Upper lobe of left lung (tissue), 6 donors: ENCODE measurements at regions not wholly inside any gene's neighbourhood (a gene's known extent, or its start where the extent isn't known, plus 50 kb on each side); places are given as distances from the start of the nearest gene placed in this dataset.

ENCODE experiments used
- ATAC-seq, 2 donors: fragments of 200-7000 bp; cut with Tn5 transposase; one replicate each; pipeline ENCODE4 v1.9.1; 2022; ENCODE audit warnings: mild to moderate bottlenecking in 2 of 2, moderate library complexity in 2 of 2; ENCODE audit not compliant: low FRiP score in 2 of 2
- DNase-seq, 2 donors: peaks; one replicate each; pipeline ENCODE4 v3.0.0-alpha.2; 2019 to 2020
- H3K27ac ChIP-seq, 4 donors: fragments of 200-600 bp; sonication (generic); one replicate each; pipeline ENCODE4 v1.5.1; 2016 to 2019
- H3K27me3 ChIP-seq, 4 donors: fragments of 200-600 bp; sonication (generic); one replicate each; pipeline ENCODE4 v1.5.1; 2017 to 2019
- H3K36me3 ChIP-seq, 4 donors: fragments of 200-600 bp; sonication (generic); one replicate each; pipeline ENCODE4 v1.5.1; 2016 to 2019
- H3K4me1 ChIP-seq, 4 donors: fragments of 200-600 bp; sonication (generic); one replicate each; pipeline ENCODE4 v1.5.1; 2018 to 2019
- H3K4me3 ChIP-seq, 4 donors: fragments of 200-600 bp; sonication (generic); one replicate each; pipeline ENCODE4 v1.5.1; 2017 to 2019; ENCODE audit warnings: mild to moderate bottlenecking in 2 of 4, moderate library complexity in 1 of 4
- H3K9me3 ChIP-seq, 4 donors: fragments of 200-600 bp; sonication (generic); one replicate each; pipeline ENCODE4 v1.5.1; 2018 to 2019
- EP300 ChIP-seq, 4 donors: sonication (generic); formaldehyde crosslinking; IDR thresholded peaks; one replicate each; pipeline ENCODE4 v1.5.1; 2017; ENCODE audit warnings: antibody characterized with exemption in 4 of 4, control low read depth in 2 of 4
- POLR2A ChIP-seq, 4 donors: fragments of 450-650 bp; IDR thresholded peaks; one replicate each; pipeline ENCODE4 v1.5.1; 2016 to 2017; ENCODE audit warnings: antibody characterized with exemption in 4 of 4, mild to moderate bottlenecking in 2 of 4
- POLR2AphosphoS5 ChIP-seq, 2 donors: sonication (generic); formaldehyde crosslinking; IDR thresholded peaks; one replicate each; pipeline ENCODE4 v1.5.1; 2017; ENCODE audit warnings: antibody characterized with exemption in 2 of 2
- WGBS, 2 donors: methylation state at CpG; one replicate each; pipeline ENCODE4 v1.1.5; 2017 to 2018; 5-methylcytosine and 5-hydroxymethylcytosine counted together
- TF ChIP-seq, protein P1 (sequence below), 6 experiments: fragments of 450-650 bp in 4 of 6; fragments of 200-600 bp in 2 of 6; sonication (generic) in 2 of 6; IDR thresholded peaks; one replicate each; pipeline ENCODE4 v1.5.1; 2016 to 2019; ENCODE audit warnings: antibody characterized with exemption in 6 of 6
- donor health status: DM: no; HTN: no; CAD: no; lungs with moderate emphysema.
- donor health status: DM: no; HTN: yes; CAD: no; lungs with severe emphysema.

DNA sequence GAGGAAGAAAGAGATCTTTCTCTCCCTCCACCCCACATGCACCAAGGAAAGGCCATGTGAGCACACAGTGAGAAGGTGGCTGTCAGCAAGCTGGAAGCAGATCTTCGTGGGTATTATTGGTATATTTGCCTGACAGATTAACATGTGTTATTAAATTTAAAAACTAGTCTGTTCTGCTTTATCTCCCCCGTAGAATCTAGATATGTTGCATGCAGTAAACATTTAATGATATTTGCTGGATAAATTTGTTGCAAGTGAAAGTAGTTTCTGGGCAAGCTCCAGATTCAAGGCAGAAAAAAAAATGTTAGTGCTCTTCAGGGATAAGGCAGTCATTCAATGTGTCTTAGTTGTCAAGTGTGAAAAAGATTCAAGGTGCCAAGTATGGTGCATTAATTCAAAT, 215.0 kb upstream of the TAS2R1 start:
- WGBS, 2 donors = 69 to 75% methylated on average over 2 of the region's 2 CpGs
- Histone ChIP-seq H3K4me1 (no peaks in the 10 kb centered on the region), H3K27ac (no peak overlapping the region), H3K9me3 (peaks cover 0 to 3% (median 0%) of the 10 kb centered on the region in 4 donors), H3K36me3 (no peaks in the 10 kb centered on the region), H3K27me3 (no peaks in the 10 kb centered on the region), H3K4me3 (no peak overlapping the region)
- TF ChIP-seq POLR2A (IDR thresholded peaks at IDR 0.05) (no peak), EP300 (IDR thresholded peaks at IDR 0.05) (no peak), POLR2AphosphoS5 (IDR thresholded peaks at IDR 0.05) (no peak)
- TF ChIP-seq, protein P1, sequence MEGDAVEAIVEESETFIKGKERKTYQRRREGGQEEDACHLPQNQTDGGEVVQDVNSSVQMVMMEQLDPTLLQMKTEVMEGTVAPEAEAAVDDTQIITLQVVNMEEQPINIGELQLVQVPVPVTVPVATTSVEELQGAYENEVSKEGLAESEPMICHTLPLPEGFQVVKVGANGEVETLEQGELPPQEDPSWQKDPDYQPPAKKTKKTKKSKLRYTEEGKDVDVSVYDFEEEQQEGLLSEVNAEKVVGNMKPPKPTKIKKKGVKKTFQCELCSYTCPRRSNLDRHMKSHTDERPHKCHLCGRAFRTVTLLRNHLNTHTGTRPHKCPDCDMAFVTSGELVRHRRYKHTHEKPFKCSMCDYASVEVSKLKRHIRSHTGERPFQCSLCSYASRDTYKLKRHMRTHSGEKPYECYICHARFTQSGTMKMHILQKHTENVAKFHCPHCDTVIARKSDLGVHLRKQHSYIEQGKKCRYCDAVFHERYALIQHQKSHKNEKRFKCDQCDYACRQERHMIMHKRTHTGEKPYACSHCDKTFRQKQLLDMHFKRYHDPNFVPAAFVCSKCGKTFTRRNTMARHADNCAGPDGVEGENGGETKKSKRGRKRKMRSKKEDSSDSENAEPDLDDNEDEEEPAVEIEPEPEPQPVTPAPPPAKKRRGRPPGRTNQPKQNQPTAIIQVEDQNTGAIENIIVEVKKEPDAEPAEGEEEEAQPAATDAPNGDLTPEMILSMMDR (IDR thresholded peaks at IDR 0.05) = no peak
- DNase-seq (no peak), ATAC-seq (no peak)

- ATAC-seq = no peak
- no peak overlapping the region for H3K4me3 ChIP-seq
Observed at GRCh38 chr5:9841516-9842170, 211.5 kb upstream of the TAS2R1 start.

GRCh38 chr5:9838916-9839315, 208.8 kb upstream of the TAS2R1 start:
- no peaks in the 10 kb centered on the region for H3K4me1 ChIP-seq
- no peak overlapping the region for H3K27ac ChIP-seq
- TF ChIP-seq EP300 (IDR thresholded peaks at IDR 0.05) (no peak), POLR2AphosphoS5 (IDR thresholded peaks at IDR 0.05) (no peak), POLR2A (IDR thresholded peaks at IDR 0.05) (no peak)
- TF ChIP-seq, protein P1 (IDR thresholded peaks at IDR 0.05) = no peak
- no peak overlapping the region for H3K4me3 ChIP-seq
- H3K36me3 ChIP-seq = no peaks in the 10 kb centered on the region
- WGBS, 2 donors = 64 to 65% methylated on average over 7 of the region's 7 CpGs
- no peaks in the 10 kb centered on the region for H3K27me3 ChIP-seq
- DNase-seq = no peak
- H3K9me3 ChIP-seq = peaks cover 0 to 3% (median 0%) of the 10 kb centered on the region in 4 donors
- no peak for ATAC-seq

More at GRCh38 chr5:9841516-9842170, 211.5 kb upstream of the TAS2R1 start:
- WGBS, 2 donors = 63 to 77% methylated on average over 2 of the region's 2 CpGs
- Histone ChIP-seq H3K27me3 (no peaks in the 10 kb centered on the region), H3K4me1 (no peaks in the 10 kb centered on the region), H3K9me3 (peaks cover 0 to 3% (median 0%) of the 10 kb centered on the region in 4 donors), H3K27ac (no peak overlapping the region), H3K36me3 (no peaks in the 10 kb centered on the region)
- DNase-seq = no peak
- no peak for TF ChIP-seq POLR2A (IDR thresholded peaks at IDR 0.05)

DNA sequence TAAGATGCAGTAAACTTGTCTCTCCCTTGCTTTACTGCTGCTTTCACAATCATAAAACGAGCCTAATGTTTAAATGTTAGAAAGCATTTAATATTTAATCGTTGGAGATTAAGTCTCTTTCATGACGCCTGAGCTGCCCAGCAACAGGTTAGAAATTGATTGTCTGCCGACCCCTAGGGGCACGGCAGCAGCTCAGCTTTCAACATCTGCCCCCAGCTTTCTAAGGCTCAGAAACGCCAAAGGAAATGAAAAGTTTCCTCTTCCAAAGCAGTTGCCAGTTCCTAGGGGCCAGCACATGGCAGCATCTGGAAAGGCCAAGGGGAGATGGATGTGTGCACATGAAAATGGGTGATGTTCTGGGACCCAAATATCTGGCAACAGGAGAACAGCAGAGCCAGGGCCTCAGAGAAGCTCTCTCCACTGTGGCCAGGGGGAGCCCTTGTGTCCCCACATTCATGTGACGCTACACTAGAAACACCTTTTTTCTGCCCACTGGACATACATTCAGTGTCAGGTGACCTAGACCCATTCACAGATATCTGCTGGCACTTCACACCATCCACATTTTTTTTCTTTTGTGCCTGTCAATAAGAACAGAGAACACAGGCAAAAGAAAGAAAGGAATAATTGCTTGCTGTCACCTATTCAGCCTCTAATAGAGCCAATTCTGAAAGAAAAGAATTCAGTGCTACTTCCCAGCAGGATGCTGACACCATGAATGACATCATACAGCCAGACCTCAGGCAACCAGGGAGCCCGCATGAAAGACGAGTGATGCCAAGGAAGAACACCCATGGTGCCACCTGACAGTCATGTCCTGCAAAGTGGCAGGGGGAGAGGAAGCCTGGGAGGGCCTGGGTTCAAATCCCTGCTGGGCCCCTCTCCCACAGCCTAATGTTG, 205.0 kb upstream of the TAS2R1 start:
- TF ChIP-seq POLR2AphosphoS5 (IDR thresholded peaks at IDR 0.05) (no peak), POLR2A (IDR thresholded peaks at IDR 0.05) (no peak), EP300 (IDR thresholded peaks at IDR 0.05) (no peak)
- TF ChIP-seq, protein P1 (IDR thresholded peaks at IDR 0.05) = no peak
- H3K9me3 ChIP-seq = no peaks in the 10 kb centered on the region

GRCh38 chr5:9833871-9834270, 203.7 kb upstream of the TAS2R1 start:
- no peaks in the 10 kb centered on the region for H3K4me1 ChIP-seq
- DNase-seq (no peak), ATAC-seq (no peak)
- no peak overlapping the region for H3K27ac ChIP-seq
- H3K9me3 ChIP-seq = no peaks in the 10 kb centered on the region
- WGBS, 2 donors = 67% methylated on average over 6 of the region's 6 CpGs
- H3K27me3 ChIP-seq = no peaks in the 10 kb centered on the region
- H3K4me3 ChIP-seq = no peak overlapping the region
- H3K36me3 ChIP-seq = no peaks in the 10 kb centered on the region
- TF ChIP-seq, protein P1 (IDR thresholded peaks at IDR 0.05) = no peak
- TF ChIP-seq EP300 (IDR thresholded peaks at IDR 0.05) = no peak
- TF ChIP-seq POLR2AphosphoS5 (IDR thresholded peaks at IDR 0.05) = no peak
- no peak for TF ChIP-seq POLR2A (IDR thresholded peaks at IDR 0.05)

More for the DNA sequence above, 205.0 kb upstream of the TAS2R1 start:
- Histone ChIP-seq H3K36me3 (no peaks in the 10 kb centered on the region), H3K4me1 (no peaks in the 10 kb centered on the region), H3K27me3 (no peaks in the 10 kb centered on the region), H3K4me3 (no peak overlapping the region), H3K27ac (no peak overlapping the region)
- DNase-seq (no peak), ATAC-seq (no peak)
- 29 to 43% methylated on average over 9 of the region's 9 CpGs for WGBS, 2 donors
